GM12892 (cell line): ENCODE measurements at regions not wholly inside any gene's neighbourhood (a gene's known extent, or its start where the extent isn't known, plus 50 kb on each side); places are given as distances from the start of the nearest gene placed in this dataset.

ENCODE experiments used
- DNase-seq: peaks from one replicate; pipeline ENCODE4 v3.0.0; 2011; ENCODE audit not compliant: insufficient read length
- FAIRE-seq: peaks from 2 replicates; lab custom pipeline; 2011; peaks lifted over from hg19 to GRCh38; lab: Jason Lieb, UNC
- POLR2A ChIP-seq: IDR thresholded peaks from 2 replicates; pipeline ENCODE4 v1.6.1; 2011; ENCODE audit warnings: low read depth, low read length, control low read depth
- POLR2AphosphoS5 ChIP-seq: IDR thresholded peaks from 2 replicates; pipeline ENCODE4 v1.6.1; 2011; ENCODE audit warnings: low read depth, low read length, control low read depth
- TAF1 ChIP-seq: IDR thresholded peaks from 2 replicates; pipeline ENCODE4 v1.6.1; 2011; ENCODE audit warnings: low read depth, mild to moderate bottlenecking, control low read depth, low read length, borderline replicate concordance

DNA sequence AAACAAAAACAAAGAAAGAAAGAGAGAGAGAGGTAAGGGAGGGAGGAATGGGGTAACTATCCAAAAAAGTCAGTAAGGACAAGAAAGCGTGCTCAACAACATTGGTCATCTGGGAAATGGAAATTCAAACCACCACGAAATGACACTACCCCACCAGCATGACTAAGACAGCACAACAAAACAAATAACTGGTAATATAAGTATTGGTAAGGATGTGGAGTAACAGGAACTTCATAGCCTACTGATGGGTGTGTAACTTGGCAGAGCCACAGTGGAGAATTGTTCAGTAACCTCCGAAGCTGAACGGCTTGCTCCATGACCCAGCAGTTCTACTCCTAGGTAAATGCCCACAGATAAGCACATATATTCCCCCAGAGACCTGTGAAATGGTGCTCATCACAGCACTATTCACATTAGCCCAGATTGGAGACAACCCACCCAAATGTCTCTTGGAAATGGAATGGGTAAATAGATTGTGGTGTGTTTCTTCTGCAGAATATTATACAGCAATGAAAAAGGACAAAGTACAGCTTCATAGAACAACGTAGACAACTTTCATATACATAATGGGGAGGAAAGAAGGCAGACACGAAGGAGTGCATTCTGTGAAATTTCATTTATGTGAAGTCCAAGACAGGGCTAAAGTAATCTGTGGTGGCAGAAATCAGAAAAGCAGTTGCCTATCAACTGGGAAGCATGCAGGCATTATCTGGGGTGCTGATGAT lies 95.5 kb upstream of the ATP6AP2 start:
- DNase-seq, result no peak
- no peak for TF ChIP-seq POLR2AphosphoS5
- TF ChIP-seq TAF1, result no peak
- TF ChIP-seq POLR2A, result no peak
- no peak for FAIRE-seq

DNA sequence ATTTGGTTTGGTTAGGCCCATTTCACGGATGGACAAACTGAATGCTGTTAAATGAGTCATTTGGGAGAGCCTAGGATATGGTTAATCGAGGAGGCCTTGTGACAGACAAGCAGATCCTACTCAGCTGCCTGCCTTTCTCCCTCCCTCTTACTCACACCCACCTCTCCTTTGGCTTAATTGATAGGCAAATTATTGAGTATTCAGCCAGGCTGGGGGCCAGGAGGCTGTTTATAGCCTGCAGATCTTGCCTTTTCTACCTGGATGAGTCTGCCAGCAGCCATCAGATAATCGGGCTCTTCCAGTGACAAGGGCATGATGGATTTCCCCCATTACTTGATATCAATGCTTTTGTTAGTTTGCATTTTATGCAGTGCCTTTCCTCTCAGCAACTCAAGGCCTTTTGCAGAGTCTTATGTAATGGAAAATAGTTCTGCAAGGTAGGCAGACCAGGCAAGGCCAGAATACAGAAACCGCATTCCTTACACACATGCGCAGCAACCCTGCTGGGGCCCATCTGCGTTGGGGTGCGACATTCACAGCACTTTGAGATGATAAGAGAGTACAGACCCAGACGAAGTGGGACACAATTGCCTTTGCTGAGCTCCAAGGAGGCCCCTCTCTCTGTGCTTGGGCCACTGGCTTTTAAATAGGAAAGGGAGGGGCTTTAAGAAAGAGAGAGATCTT lies 96.2 kb upstream of the ATP6AP2 start:
- DNase-seq, result no peak
- FAIRE-seq, result no peak
- TF ChIP-seq POLR2A (no peak), POLR2AphosphoS5 (no peak), TAF1 (no peak)

DNA sequence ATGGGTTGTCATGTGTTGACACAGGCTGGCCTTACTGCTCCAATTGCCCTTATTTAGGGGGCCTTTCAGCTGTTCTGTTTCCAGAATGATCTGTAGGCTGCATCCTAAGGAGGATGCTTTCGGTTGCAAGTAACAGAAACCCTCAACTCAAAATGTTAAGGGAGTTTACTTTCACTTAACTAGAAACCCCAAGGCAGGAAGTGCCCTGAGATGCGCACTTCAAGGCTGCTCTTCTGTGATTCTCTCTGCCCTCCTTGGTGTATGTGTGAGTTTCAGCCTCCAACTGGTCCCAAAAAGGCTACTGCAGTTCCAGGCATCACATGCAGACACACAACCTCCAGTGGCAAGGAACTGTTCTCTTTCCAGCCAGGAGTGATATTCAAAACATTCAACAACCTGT lies 97.3 kb upstream of the ATP6AP2 start:
- DNase-seq (no peak), FAIRE-seq (no peak)
- no peak for TF ChIP-seq POLR2A
- no peak for TF ChIP-seq TAF1
- no peak for TF ChIP-seq POLR2AphosphoS5

DNA sequence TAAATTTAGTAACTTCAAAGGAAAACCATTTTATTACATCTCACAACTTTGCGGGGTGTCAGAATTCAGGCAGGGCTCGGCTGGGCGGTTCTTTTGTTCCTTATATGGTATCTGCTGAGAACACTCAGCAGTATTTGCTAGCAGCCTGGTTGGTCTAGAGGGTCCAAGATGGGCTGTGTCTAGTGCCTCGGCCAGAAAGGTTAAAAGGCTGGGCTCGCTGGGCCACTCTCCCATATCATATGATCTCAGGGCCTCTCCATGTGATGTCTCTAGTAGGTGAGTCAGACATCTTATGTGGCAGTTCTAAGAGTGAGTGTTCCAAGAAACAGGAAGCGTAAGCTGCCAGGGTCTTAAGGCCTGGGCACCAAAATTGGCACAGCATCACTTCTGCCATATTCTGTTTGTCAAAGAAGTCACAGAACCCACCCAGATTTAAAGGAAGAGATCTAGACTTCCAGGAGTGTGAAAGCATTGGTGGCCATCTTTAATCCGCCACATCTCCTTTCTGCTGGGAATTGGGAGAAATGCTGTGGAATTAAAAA lies 100.9 kb upstream of the ATP6AP2 start:
- FAIRE-seq, result no peak
- TF ChIP-seq TAF1 (no peak), POLR2AphosphoS5 (no peak), POLR2A (no peak)
- DNase-seq, result no peak

DNA sequence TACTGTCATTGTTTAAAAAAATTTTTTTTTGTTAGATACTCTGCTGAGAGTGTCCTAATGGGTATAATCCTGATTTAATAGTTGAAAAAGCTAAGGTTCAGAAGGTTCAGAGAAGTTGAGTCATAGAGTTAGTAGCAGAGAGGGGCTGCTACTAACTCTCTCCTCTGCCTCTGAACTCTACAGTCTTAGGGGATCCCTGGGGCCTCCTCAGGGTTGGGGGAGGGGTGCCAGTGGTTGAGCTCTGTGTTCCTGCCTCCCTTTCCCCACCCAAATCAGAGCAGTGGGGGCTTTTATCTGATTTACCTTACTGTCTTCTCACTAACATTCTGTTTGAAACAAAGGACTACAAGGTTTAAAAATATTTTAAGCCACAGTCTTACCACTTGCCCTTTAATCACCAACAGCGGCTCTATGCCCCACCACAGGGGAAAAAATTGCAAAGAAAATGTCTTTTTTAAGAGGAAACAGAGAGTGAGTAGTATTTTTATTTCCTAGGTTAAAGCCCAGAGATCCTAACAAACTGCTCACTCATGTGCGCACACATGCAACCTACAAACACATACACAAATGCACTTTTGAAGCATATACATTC lies 102.2 kb upstream of the ATP6AP2 start:
- no peak for DNase-seq
- no peak for FAIRE-seq
- no peak for TF ChIP-seq POLR2AphosphoS5
- TF ChIP-seq TAF1, result no peak
- no peak for TF ChIP-seq POLR2A

DNA sequence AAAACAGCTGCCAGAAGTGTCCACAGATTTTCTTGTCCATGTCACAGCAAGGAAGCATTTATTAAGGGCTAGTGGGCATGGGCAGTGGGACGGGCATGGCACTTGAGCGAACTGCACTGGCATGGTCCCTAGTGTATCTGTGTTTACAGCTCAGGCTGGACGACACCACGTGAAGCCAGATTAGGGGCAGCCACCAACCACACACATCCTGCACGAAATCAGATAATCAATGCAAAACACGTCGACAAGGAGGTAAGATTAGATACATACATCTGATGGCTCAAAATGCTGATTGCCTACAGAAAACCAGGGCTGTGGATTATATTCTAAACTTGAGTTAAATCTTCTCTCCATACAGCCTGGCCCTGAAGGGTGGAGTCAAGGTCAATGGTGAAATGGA lies 103.8 kb upstream of the ATP6AP2 start:
- peak; percentile 48 for FAIRE-seq
- no peak for DNase-seq
- TF ChIP-seq POLR2AphosphoS5, result no peak
- no peak for TF ChIP-seq TAF1
- TF ChIP-seq POLR2A, result no peak

DNA sequence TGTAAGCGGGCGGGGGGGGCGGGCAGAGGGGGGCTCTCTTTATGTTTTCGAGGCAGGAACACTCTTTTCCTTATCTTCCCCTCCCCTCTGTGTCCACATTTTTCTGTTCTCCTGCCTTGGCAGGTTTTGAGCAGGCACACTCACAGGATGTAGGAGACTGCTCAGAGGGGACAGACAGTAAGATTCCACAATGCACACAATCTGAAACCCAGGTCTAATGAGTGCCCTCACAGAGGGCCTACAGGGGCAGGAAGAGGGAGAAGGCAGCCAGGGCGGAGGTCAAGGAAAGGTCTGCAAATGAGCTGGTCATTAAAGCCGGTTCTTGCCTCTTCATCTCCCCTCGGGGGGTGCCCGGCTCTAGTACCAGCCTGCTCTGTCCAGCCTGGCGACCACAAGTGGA lies 106.1 kb upstream of the ATP6AP2 start:
- TF ChIP-seq POLR2AphosphoS5 (no peak), TAF1 (no peak), POLR2A (no peak)
- FAIRE-seq (no peak), DNase-seq (no peak)

DNA sequence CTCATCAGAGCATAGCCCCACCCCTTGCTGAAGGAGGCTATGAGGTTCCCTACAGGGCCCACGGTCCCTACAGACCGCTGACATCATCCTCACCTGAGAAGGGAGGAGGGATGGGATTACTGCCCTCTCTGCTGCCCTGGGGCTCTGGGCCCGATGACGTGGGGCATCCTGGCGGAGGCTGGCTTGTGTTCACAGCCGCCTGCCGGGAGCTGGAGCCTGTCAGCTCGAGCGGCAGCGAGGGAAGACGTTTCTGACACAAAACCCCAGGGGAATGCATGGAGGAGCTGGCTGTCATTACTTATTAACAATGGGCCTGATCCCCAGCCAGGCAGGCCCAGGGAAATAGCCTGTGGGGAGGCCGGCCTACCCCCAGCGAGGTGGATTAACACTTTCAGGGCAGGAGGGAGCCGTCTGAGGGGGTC lies 106.6 kb upstream of the ATP6AP2 start:
- FAIRE-seq, result no peak
- no peak for DNase-seq

DNA sequence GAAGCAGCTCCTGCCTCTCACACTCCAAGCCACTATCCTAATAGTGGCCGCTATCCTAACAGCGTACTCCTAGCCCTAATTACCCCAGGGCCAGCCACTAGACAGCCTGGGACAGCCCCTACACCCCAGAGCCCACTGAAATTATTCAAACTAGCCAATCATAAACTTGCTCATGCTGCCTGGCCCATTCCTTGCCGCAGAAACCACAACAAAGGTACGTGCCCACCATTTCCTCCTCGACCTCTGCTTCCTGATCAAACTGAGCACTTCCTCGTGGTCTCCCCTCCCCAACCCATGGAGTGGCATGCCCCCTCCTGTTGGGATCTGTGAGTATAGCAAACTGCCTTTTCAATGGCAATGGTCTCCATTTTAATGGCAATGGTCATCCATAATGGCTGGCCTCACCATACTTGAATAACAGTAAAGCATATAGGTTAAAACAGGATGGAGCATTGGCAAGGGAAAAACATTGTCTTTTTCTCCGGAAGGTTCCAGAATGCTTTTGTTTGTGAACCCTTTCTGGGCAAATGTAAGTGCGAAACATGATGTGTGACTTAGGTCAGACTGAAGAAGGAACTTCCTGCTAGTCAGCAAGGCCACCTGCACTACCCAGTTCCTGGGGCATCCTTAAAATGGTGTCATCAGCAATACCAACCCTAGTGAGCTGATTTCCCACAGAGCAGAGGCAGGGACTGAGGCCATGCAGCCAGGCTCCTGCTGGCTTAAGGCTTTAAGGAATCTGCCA lies 107.1 kb upstream of the ATP6AP2 start:
- DNase-seq (no peak), FAIRE-seq (no peak)
- TF ChIP-seq POLR2AphosphoS5 (no peak), POLR2A (no peak), TAF1 (no peak)

More for the DNA sequence above, 106.6 kb upstream of the ATP6AP2 start:
- TF ChIP-seq TAF1, result no peak
- no peak for TF ChIP-seq POLR2A
- no peak for TF ChIP-seq POLR2AphosphoS5

DNA sequence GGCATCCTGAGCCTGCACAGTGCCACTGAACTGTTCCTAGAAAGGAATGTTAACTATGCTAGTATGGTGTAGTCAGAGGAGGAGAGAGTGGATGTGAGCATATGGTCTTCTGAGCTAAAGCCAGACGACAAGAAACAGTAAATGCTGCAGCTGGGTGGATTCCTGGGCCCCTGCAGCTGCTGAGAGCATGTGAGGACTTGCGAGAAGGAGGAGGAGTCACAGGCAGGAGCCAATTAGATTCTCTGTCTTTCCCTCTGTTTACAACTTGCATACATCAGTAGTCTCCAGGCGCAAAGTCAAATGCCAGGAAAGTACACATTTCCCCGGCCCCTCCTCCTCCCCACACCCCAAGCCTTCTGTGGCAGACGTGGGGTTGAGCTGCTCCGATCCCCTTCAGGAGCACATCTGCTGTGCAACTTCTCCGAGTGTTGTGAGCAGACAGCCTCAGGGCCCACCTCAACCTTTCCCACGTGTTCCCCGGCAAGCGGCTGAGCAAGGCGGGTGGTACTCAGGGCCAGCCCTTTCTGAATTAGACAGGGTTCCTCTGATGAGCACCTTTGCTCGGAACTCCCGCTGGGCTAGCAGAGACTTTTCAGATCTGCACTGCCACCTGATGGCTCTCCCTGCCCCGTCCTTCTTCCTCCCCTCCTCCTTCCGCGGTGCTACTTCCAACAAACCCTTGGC lies 108.7 kb upstream of the ATP6AP2 start:
- no peak for DNase-seq
- FAIRE-seq, result no peak

DNA sequence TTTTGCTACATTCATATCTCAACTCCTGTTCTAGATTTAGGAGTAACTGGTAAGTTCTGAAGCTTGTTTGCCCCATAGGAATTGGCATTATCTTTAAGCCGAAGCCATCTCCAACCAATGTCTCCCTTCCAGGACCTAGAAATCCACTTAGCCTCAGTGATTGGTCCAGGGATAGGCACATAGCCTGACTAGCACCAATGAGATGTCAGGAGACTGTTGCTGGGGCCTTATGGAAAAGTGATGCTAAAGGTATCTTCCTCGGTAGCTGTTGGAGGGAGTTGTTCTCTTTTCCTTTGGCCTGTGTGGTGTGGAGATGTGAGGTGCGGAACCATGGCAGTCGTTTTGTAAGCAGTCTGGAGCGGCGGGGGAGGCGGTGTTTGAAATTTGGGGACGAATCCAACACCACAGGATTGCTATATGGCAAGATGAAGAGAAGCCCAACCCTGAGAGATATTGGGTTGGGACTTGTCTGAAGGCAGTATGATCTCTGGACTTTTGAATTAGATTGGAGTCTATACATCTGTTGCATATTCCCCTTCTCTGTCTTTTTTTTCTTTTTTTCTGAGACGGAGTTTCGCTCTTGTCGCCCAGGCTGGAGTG lies 109.8 kb upstream of the ATP6AP2 start:
- no peak for TF ChIP-seq POLR2AphosphoS5
- no peak for TF ChIP-seq TAF1
- TF ChIP-seq POLR2A, result no peak
- DNase-seq, result no peak
- FAIRE-seq, result no peak

More for the DNA sequence above, 108.7 kb upstream of the ATP6AP2 start:
- TF ChIP-seq TAF1 (no peak), POLR2AphosphoS5 (no peak), POLR2A (no peak)
